K562 (cell line): ENCODE measurements at regions not wholly inside any gene's neighbourhood (a gene's known extent, or its start where the extent isn't known, plus 50 kb on each side); places are given as distances from the start of the nearest gene placed in this dataset.

Experiments
- ATF3 ChIP-seq, 2 experiments: fragments of 450-650 bp in 1 of 2; sonication (generic) in 1 of 2; formaldehyde crosslinking in 1 of 2; IDR thresholded peaks in 1 of 2; conservative IDR thresholded peaks in 1 of 2; 2 replicates each; pipeline versions ENCODE4 v1.6.1 to v1.8.1; 2016 to 2023; ENCODE audit warnings: mild to moderate bottlenecking in 2 of 2, moderate library complexity in 2 of 2, inconsistent platforms in 1 of 2, missing genetic modification reagents in 1 of 2
- BCOR ChIP-seq: fragments of 450-650 bp; IDR thresholded peaks from 2 replicates; pipeline ENCODE4 v1.6.1; 2016
- BRD4 ChIP-seq: fragments of 200-600 bp; sonication (generic); IDR thresholded peaks from 2 replicates; pipeline ENCODE4 v1.6.1; 2017; ENCODE audit warnings: inconsistent platforms
- CBFA2T2 ChIP-seq: fragments of 450-650 bp; conservative IDR thresholded peaks from 2 replicates; pipeline ENCODE4 v1.6.1; 2017; ENCODE audit warnings: mild to moderate bottlenecking
- DEAF1 ChIP-seq: fragments of 450-650 bp; formaldehyde crosslinking; IDR thresholded peaks from 2 replicates; pipeline ENCODE4 v1.4.0; 2020; ENCODE audit warnings: mild to moderate bottlenecking, moderate library complexity
- E2F4 ChIP-seq: sonication (generic); formaldehyde crosslinking; IDR thresholded peaks from 2 replicates; pipeline ENCODE4 v1.8.0; 2022; ENCODE audit warnings: mild to moderate bottlenecking, low read depth, missing genetic modification reagents
- FOXP1 ChIP-seq: sonication (generic); formaldehyde crosslinking; IDR thresholded peaks from 2 replicates; pipeline ENCODE4 v1.8.0; 2022; ENCODE audit warnings: mild to moderate bottlenecking, missing genetic modification reagents
- HEY1 ChIP-seq: fragments of 250-450 bp; sonication (Bioruptor Pico); IDR thresholded peaks from 2 replicates; pipeline ENCODE4 v1.5.0; 2020; ENCODE audit warnings: mild to moderate bottlenecking, moderate library complexity, borderline replicate concordance
- HLTF ChIP-seq: fragments of 450-650 bp; IDR thresholded peaks from 2 replicates; pipeline ENCODE4 v1.6.1; 2016
- KLF10 ChIP-seq: fragments of 250-450 bp; sonication (Bioruptor Pico); IDR thresholded peaks from 2 replicates; pipeline ENCODE4 v1.6.1; 2021; ENCODE audit warnings: matching md5 sums
- MBD2 ChIP-seq: sonication (generic); IDR thresholded peaks from 2 replicates; pipeline ENCODE4 v1.6.1; 2016; ENCODE audit warnings: low read depth, borderline replicate concordance
- MEF2A ChIP-seq: IDR thresholded peaks from 2 replicates; pipeline ENCODE4 v1.6.1; 2011; ENCODE audit warnings: low read depth, mild to moderate bottlenecking, low read length, moderate library complexity; ENCODE audit not compliant: control insufficient read depth
- MYC ChIP-seq, 2 experiments: fragments of 250-450 bp in 1 of 2; sonication (Bioruptor Pico) in 1 of 2; IDR thresholded peaks; 2 replicates each; pipeline versions ENCODE4 v1.5.1 to v1.6.1; 2012 to 2021; ENCODE audit warnings: low read depth in 2 of 2, borderline replicate concordance in 1 of 2, improper control_type of control experiment in 1 of 2, low read length in 1 of 2, mild to moderate bottlenecking in 1 of 2, moderate library complexity in 1 of 2
- NBN ChIP-seq: fragments of 450-650 bp; IDR thresholded peaks from 2 replicates; pipeline ENCODE4 v1.6.1; 2016; ENCODE audit warnings: low read depth, mild to moderate bottlenecking
- NCOA2 ChIP-seq, 2 experiments: fragments of 450-650 bp; IDR thresholded peaks; 2 replicates each; pipeline ENCODE4 v1.6.1; 2018; ENCODE audit warnings: mild to moderate bottlenecking in 2 of 2, moderate library complexity in 1 of 2; ENCODE audit not compliant: partially characterized antibody in 2 of 2
- POU5F1 ChIP-seq: fragments of 150-350 bp; IDR thresholded peaks from 2 replicates; pipeline ENCODE4 v1.6.1; 2014; ENCODE audit warnings: borderline replicate concordance, low read length, low read depth, mild to moderate bottlenecking; ENCODE audit not compliant: partially characterized antibody
- SAFB2 ChIP-seq: fragments of 200-400 bp; formaldehyde crosslinking; IDR thresholded peaks from 2 replicates; pipeline ENCODE4 v1.6.1; 2018; ENCODE audit warnings: borderline replicate concordance, low read length, low read depth, moderate library complexity; ENCODE audit not compliant: severe bottlenecking
- SIX5 ChIP-seq, 2 experiments: IDR thresholded peaks; 2 replicates each; pipeline ENCODE4 v1.6.1; 2011; ENCODE audit warnings: low read length in 2 of 2, borderline replicate concordance in 1 of 2, low read depth in 1 of 2, mild to moderate bottlenecking in 1 of 2, moderate library complexity in 1 of 2; ENCODE audit not compliant: insufficient read depth in 1 of 2
- SMARCC2 ChIP-seq: fragments of 450-650 bp; IDR thresholded peaks from 2 replicates; pipeline ENCODE4 v1.6.1; 2017; ENCODE audit warnings: antibody characterized with exemption, moderate library complexity, mild to moderate bottlenecking, low read depth
- SNAPC5 ChIP-seq: fragments of 250-450 bp; sonication (Bioruptor Pico); IDR thresholded peaks from 2 replicates; pipeline ENCODE4 v1.8.0; 2021; ENCODE audit warnings: moderate library complexity, mild to moderate bottlenecking, inconsistent platforms
- SREBF2 ChIP-seq: sonication (generic); formaldehyde crosslinking; IDR thresholded peaks from 2 replicates; pipeline ENCODE4 v1.4.0; 2020; ENCODE audit warnings: mild to moderate bottlenecking, missing genetic modification reagents
- ZBTB49 ChIP-seq: sonication (generic); formaldehyde crosslinking; IDR thresholded peaks from 2 replicates; pipeline ENCODE4 v1.8.0; 2022; ENCODE audit warnings: missing genetic modification reagents, mild to moderate bottlenecking, borderline replicate concordance
- ZNF695 ChIP-seq: fragments of 450-650 bp; formaldehyde crosslinking; IDR thresholded peaks from 2 replicates; pipeline ENCODE4 v1.4.0; 2020; ENCODE audit warnings: mild to moderate bottlenecking, moderate library complexity

- TF ChIP-seq POU5F1 (no peak), MBD2 (no peak), SAFB2 (no peak), E2F4 (no peak), NBN (no peak), SREBF2 (CRISPR knock-in tag) (no peak), CBFA2T2 (peak; percentile 65), FOXP1 (no peak), MEF2A (no peak), BCOR (no peak), HLTF (no peak), HEY1 (no peak), BRD4 (no peak), MYC (IDR thresholded peaks at IDR 0.05; ENCODE audit: low read depth, low read length) (no peak), MYC (CRISPR knock-in tag; IDR thresholded peaks at IDR 0.05; ENCODE audit: borderline replicate concordance, low read depth) (no peak), SNAPC5 (CRISPR knock-in tag) (no peak), ATF3 (IDR thresholded peaks at IDR 0.05) (no peak), ATF3 (CRISPR knock-in tag; conservative IDR thresholded peaks at IDR 0.05) (no peak), SIX5 (IDR thresholded peaks at IDR 0.05; ENCODE audit: borderline replicate concordance in 1 of 2, insufficient read depth in 1 of 2, low read depth in 1 of 2, low read length in 2 of 2) (no peak), KLF10 (CRISPR knock-in tag) (no peak), NCOA2 (IDR thresholded peaks at IDR 0.05; ENCODE audit: partially characterized antibody in 2 of 2) (no peak), ZBTB49 (CRISPR knock-in tag) (no peak), DEAF1 (CRISPR knock-in tag) (no peak), ZNF695 (CRISPR knock-in tag) (no peak), SMARCC2 (no peak)
Measured at GRCh38 chr9:19650312-19650711, 138.5 kb downstream of the SLC24A2 start (continued).
